H1 (cell line): ENCODE measurements at regions not wholly inside any gene's neighbourhood (a gene's known extent, or its start where the extent isn't known, plus 50 kb on each side); places are given as distances from the start of the nearest gene placed in this dataset.

ENCODE experiments used
- CTCF ChIA-PET: fragments of 300-600 bp; sonication (Branson Sonifier 250); formaldehyde crosslinking; loops from one replicate; lab custom pipeline; 2021; ENCODE audit not compliant: partially characterized antibody; lab: Charles Lee
- POLR2A ChIA-PET: fragments of 300-600 bp; sonication (Branson Sonifier 250); formaldehyde crosslinking; loops from one replicate; lab custom pipeline; 2021; ENCODE audit warnings: inconsistent platforms; ENCODE audit not compliant: partially characterized antibody; lab: Charles Lee
- DNase-seq, 2 experiments: peaks; one replicate each; pipeline versions ENCODE4 v3.0.0 to v3.0.0-alpha.2; 2010 to 2022; ENCODE audit warnings: low spot score in 2 of 2, low read depth in 1 of 2, mixed read lengths in 1 of 2
- FAIRE-seq: peaks from 2 replicates; lab custom pipeline; 2011; peaks lifted over from hg19 to GRCh38; lab: Jason Lieb, UNC
- H2AFZ ChIP-seq: 2 replicates; pipeline ENCODE4 v1.8.1; 2012; ENCODE audit warnings: low read length, inconsistent platforms
- H2AK5ac ChIP-seq: 2 replicates; pipeline ENCODE4 v1.6.1; 2013; ENCODE audit warnings: low read depth, low read length
- H2BK120ac ChIP-seq: replicated peaks from 2 replicates; pipeline ENCODE3; 2013; ENCODE audit warnings: low read depth, low read length, inconsistent platforms
- H2BK12ac ChIP-seq: 2 replicates; pipeline ENCODE4 v1.6.1; 2013; ENCODE audit warnings: low read depth, low read length
- H2BK15ac ChIP-seq: 2 replicates; pipeline ENCODE4 v1.6.1; 2013; ENCODE audit warnings: low read length
- H2BK20ac ChIP-seq: 2 replicates; pipeline ENCODE4 v1.6.1; 2013; ENCODE audit warnings: low read length
- H2BK5ac ChIP-seq: 2 replicates; pipeline ENCODE4 v1.6.1; 2013; ENCODE audit warnings: low read depth, low read length
- H3K14ac ChIP-seq: 2 replicates; pipeline ENCODE4 v1.6.1; 2013; ENCODE audit warnings: inconsistent platforms; ENCODE audit not compliant: insufficient read length
- H3K18ac ChIP-seq: 2 replicates; pipeline ENCODE4 v1.6.1; 2013; ENCODE audit warnings: low read length; ENCODE audit errors: extremely low read depth
- H3K23ac ChIP-seq: 2 replicates; pipeline ENCODE4 v1.6.1; 2013; ENCODE audit warnings: inconsistent platforms; ENCODE audit not compliant: insufficient read length
- H3K23me2 ChIP-seq: 2 replicates; pipeline ENCODE4 v1.6.1; 2013; ENCODE audit warnings: low read depth, low read length
- H3K27ac ChIP-seq: 2 replicates; pipeline ENCODE4 v1.6.1; 2011; ENCODE audit warnings: low read depth, low read length, inconsistent platforms
- H3K27me3 ChIP-seq, 4 experiments: replicated peaks in 1 of 4; 1 replicate in 1 of 4; 2 replicates in 3 of 4; pipeline versions ENCODE4 v1.6.1 to v1.8.1; 2011 to 2013; ENCODE audit warnings: low read length in 3 of 4, mild to moderate bottlenecking in 3 of 4, inconsistent platforms in 2 of 4, mixed read lengths in 2 of 4, moderate library complexity in 1 of 4; ENCODE audit not compliant: control insufficient read depth in 3 of 4, insufficient read depth in 3 of 4; ENCODE audit errors: extremely low read depth in 1 of 4
- H3K36me3 ChIP-seq, 4 experiments: 2 replicates each; pipeline versions ENCODE4 v1.6.1 to v1.8.1; 2011 to 2013; ENCODE audit warnings: mild to moderate bottlenecking in 4 of 4, low read length in 3 of 4, moderate library complexity in 2 of 4, control low read depth in 1 of 4, inconsistent platforms in 1 of 4; ENCODE audit not compliant: insufficient read depth in 4 of 4, control insufficient read depth in 2 of 4
- H3K4ac ChIP-seq: replicated peaks from 2 replicates; pipeline ENCODE3; 2013; ENCODE audit warnings: low read length, low read depth, mixed read lengths, inconsistent platforms; ENCODE audit not compliant: insufficient read length
- H3K4me1 ChIP-seq, 4 experiments: replicated peaks in 1 of 4; 1 replicate in 1 of 4; 2 replicates in 3 of 4; pipeline versions ENCODE4 v1.6.1 to v1.8.1; 2011 to 2013; ENCODE audit warnings: low read length in 3 of 4, inconsistent platforms in 2 of 4, mixed read lengths in 1 of 4; ENCODE audit not compliant: insufficient read depth in 4 of 4, control insufficient read depth in 3 of 4
- H3K4me2 ChIP-seq, 2 experiments: 2 replicates each; pipeline versions ENCODE4 v1.6.1 to v1.8.1; 2011 to 2013; ENCODE audit warnings: low read depth in 2 of 2, low read length in 2 of 2, control low read depth in 1 of 2, inconsistent platforms in 1 of 2, mild to moderate bottlenecking in 1 of 2; ENCODE audit not compliant: insufficient read depth in 1 of 2
- H3K4me3 ChIP-seq, 4 experiments: fragments of 200-600, 300-600 bp in 1 of 4; sonication (generic), shearing (Covaris generic), sonication (Bioruptor Twin) in 1 of 4; 2 replicates each; pipeline versions ENCODE4 v1.5.1 to v1.8.1; 2011 to 2016; ENCODE audit warnings: low read length in 4 of 4, low read depth in 3 of 4, control low read depth in 2 of 4, inconsistent platforms in 2 of 4, mild to moderate bottlenecking in 2 of 4, mixed read lengths in 1 of 4, moderate library complexity in 1 of 4; ENCODE audit not compliant: insufficient read depth in 2 of 4; ENCODE audit errors: extremely low read depth in 1 of 4
- H3K56ac ChIP-seq: replicated peaks from 2 replicates; pipeline ENCODE3; 2013; ENCODE audit warnings: low read depth, mild to moderate bottlenecking, mixed read lengths, low read length, inconsistent platforms; ENCODE audit not compliant: insufficient read length
- H3K79me1 ChIP-seq: 2 replicates; pipeline ENCODE4 v1.6.1; 2013; ENCODE audit warnings: low read depth, low read length, control low read depth
- H3K79me2 ChIP-seq, 2 experiments: 2 replicates each; pipeline versions ENCODE4 v1.6.1 to v1.8.1; 2012 to 2013; ENCODE audit warnings: low read length in 2 of 2, mild to moderate bottlenecking in 2 of 2, inconsistent platforms in 1 of 2; ENCODE audit not compliant: insufficient read depth in 2 of 2, control insufficient read depth in 1 of 2
- H3K9ac ChIP-seq, 4 experiments: replicated peaks in 1 of 4; 1 replicate in 1 of 4; 2 replicates in 3 of 4; pipeline versions ENCODE4 v1.6.1 to v1.8.1; 2011 to 2013; ENCODE audit warnings: low read depth in 3 of 4, low read length in 3 of 4, control low read depth in 2 of 4, mild to moderate bottlenecking in 2 of 4, moderate library complexity in 2 of 4, inconsistent platforms in 1 of 4; ENCODE audit errors: extremely low read depth in 1 of 4
- H3K9me3 ChIP-seq, 2 experiments: 2 replicates each; pipeline versions ENCODE4 v1.6.1 to v1.8.1; 2012 to 2013; ENCODE audit warnings: mild to moderate bottlenecking in 2 of 2, moderate library complexity in 2 of 2, control low read depth in 1 of 2, inconsistent platforms in 1 of 2, low read depth in 1 of 2, low read length in 1 of 2, mixed read lengths in 1 of 2; ENCODE audit not compliant: insufficient read depth in 2 of 2
- H4K20me1 ChIP-seq, 2 experiments: replicated peaks in 1 of 2; 2 replicates each; pipeline versions ENCODE3 to v1.8.1; 2011 to 2013; ENCODE audit warnings: inconsistent platforms in 2 of 2, low read length in 2 of 2, mild to moderate bottlenecking in 1 of 2; ENCODE audit not compliant: insufficient read depth in 2 of 2, control insufficient read depth in 1 of 2
- H4K5ac ChIP-seq: 2 replicates; pipeline ENCODE4 v1.6.1; 2013; ENCODE audit warnings: low read length, low read depth, mixed read lengths, inconsistent platforms; ENCODE audit not compliant: insufficient read length
- H4K8ac ChIP-seq: 2 replicates; pipeline ENCODE4 v1.8.0; 2013; ENCODE audit warnings: mild to moderate bottlenecking, moderate library complexity, low read length, inconsistent platforms; ENCODE audit not compliant: insufficient read depth; ENCODE audit errors: extremely low read depth
- H4K91ac ChIP-seq: replicated peaks from 2 replicates; pipeline ENCODE3; 2013; ENCODE audit warnings: low read length, mixed read lengths, inconsistent platforms; ENCODE audit not compliant: insufficient read length
- CREB1 ChIP-seq: IDR thresholded peaks from 2 replicates; pipeline ENCODE4 v1.6.1; 2012; ENCODE audit warnings: inconsistent platforms
- FOSL1 ChIP-seq: IDR thresholded peaks from 2 replicates; pipeline ENCODE4 v1.6.1; 2011; ENCODE audit warnings: mild to moderate bottlenecking, low read depth, low read length, moderate library complexity; ENCODE audit not compliant: insufficient read depth
- KDM1A ChIP-seq: fragments of 200-600, 300-600 bp; sonication (generic); IDR thresholded peaks from 2 replicates; pipeline ENCODE4 v1.7.1; 2016; ENCODE audit warnings: mild to moderate bottlenecking, low read length, borderline replicate concordance
- RFX5 ChIP-seq: IDR thresholded peaks from 2 replicates; pipeline ENCODE4 v1.6.1; 2011; ENCODE audit warnings: low read depth, low read length, improper control_type of control experiment, borderline replicate concordance
- SIN3A ChIP-seq, 2 experiments: IDR thresholded peaks in 1 of 2; conservative IDR thresholded peaks in 1 of 2; 2 replicates each; pipeline ENCODE4 v1.6.1; 2011 to 2012; ENCODE audit warnings: low read length in 2 of 2, improper control_type of control experiment in 1 of 2, low read depth in 1 of 2, mild to moderate bottlenecking in 1 of 2
- SP2 ChIP-seq: IDR thresholded peaks from 2 replicates; pipeline ENCODE4 v1.6.1; 2012; ENCODE audit warnings: mild to moderate bottlenecking, low read length, inconsistent platforms
- SRF ChIP-seq: IDR thresholded peaks from 2 replicates; pipeline ENCODE4 v1.6.1; 2011; ENCODE audit warnings: mild to moderate bottlenecking, low read depth, low read length, moderate library complexity
- YY1 ChIP-seq: IDR thresholded peaks from 2 replicates; pipeline ENCODE4 v1.6.1; 2011; ENCODE audit warnings: low read depth, mild to moderate bottlenecking, low read length
- WGBS, 2 experiments: shearing (Covaris generic) in 1 of 2; methylation state at CpG; one replicate each; pipeline versions ENCODE4 v1.1.6 to v1.1.7; 2013 to 2015; ENCODE audit warnings: low lambda C conversion rate in 2 of 2, mixed read lengths in 2 of 2, inconsistent platforms in 1 of 2, low coverage in 1 of 2, missing lambda C conversion rate in 1 of 2; ENCODE audit not compliant: insufficient replicate concordance in 2 of 2, insufficient coverage in 1 of 2, insufficient read length in 1 of 2; ENCODE audit errors: extremely low coverage in 1 of 2, missing lambda C conversion rate in 1 of 2; 5-methylcytosine and 5-hydroxymethylcytosine counted together

GRCh38 chr11:91819777-91820176 lies 404.8 kb upstream of the FAT3 start:
- no peak overlapping the region for H3K23ac ChIP-seq

More at GRCh38 chr11:91819777-91820176, 404.8 kb upstream of the FAT3 start:
- FAIRE-seq (no peak), DNase-seq (no peak)
- no peaks in the 10 kb centered on the region for H3K79me1 ChIP-seq
- H2AK5ac ChIP-seq: no peak overlapping the region
- no peak overlapping the region for H2AFZ ChIP-seq
- peaks cover 0 to 7% (median 3%) of the 10 kb centered on the region in 4 experiments; a peak in 1 of 7 replicates for H3K4me1 ChIP-seq
- no peak overlapping the region for H3K4me3 ChIP-seq
- no peak overlapping the region for H3K14ac ChIP-seq
- H3K79me2 ChIP-seq: no peaks in the 10 kb centered on the region
- no peaks in the 10 kb centered on the region for H3K23me2 ChIP-seq
- no peak overlapping the region for H4K91ac ChIP-seq
- WGBS, 2 experiments: 83% methylated on average over 1 of the region's 1 CpG; no CpG with 5 or more reads in 1 of the 2 experiments
- CTCF ChIA-PET: no interaction called here
- no peak overlapping the region for H4K5ac ChIP-seq
- H4K8ac ChIP-seq: no peak overlapping the region
- no peak overlapping the region for H2BK20ac ChIP-seq
- H3K9me3 ChIP-seq: no peaks in the 10 kb centered on the region
- no peak overlapping the region for H2BK120ac ChIP-seq
- 0 out of 2 replicates have a peak overlapping the region, but pooled peaks have one; percentile 11 for H3K18ac ChIP-seq
- no peak overlapping the region for H3K9ac ChIP-seq
- H4K20me1 ChIP-seq: no peaks in the 10 kb centered on the region
- no peak overlapping the region for H3K4ac ChIP-seq
- no peak overlapping the region; a peak in 1 of 4 replicates for H3K4me2 ChIP-seq
- H2BK5ac ChIP-seq: peak overlapping the region; percentile 14; the same call in 1 of the 2 replicates
- H3K27me3 ChIP-seq: no peaks in the 10 kb centered on the region
- H2BK15ac ChIP-seq: no peak overlapping the region
- no peak overlapping the region for H3K27ac ChIP-seq
- no peak overlapping the region for H3K56ac ChIP-seq
- POLR2A ChIA-PET: no interaction called here
- no peak for TF ChIP-seq KDM1A
- TF ChIP-seq RFX5: no peak
- TF ChIP-seq CREB1: no peak
- TF ChIP-seq YY1: no peak
- no peak for TF ChIP-seq SIN3A (conservative IDR thresholded peaks at IDR 0.05 in 1 of 2, IDR thresholded peaks at IDR 0.05 in 1 of 2; ENCODE audit: low read depth in 1 of 2, low read length in 2 of 2)
- no peak for TF ChIP-seq SRF
- TF ChIP-seq SP2: no peak
- TF ChIP-seq FOSL1: no peak
- no peaks in the 10 kb centered on the region for H3K36me3 ChIP-seq
- 0 out of 2 replicates have a peak overlapping the region, but pooled peaks have one; percentile 41 for H2BK12ac ChIP-seq
